Erythroblast (primary cell): ENCODE measurements at regions not wholly inside any gene's neighbourhood (a gene's known extent, or its start where the extent isn't known, plus 50 kb on each side); places are given as distances from the start of the nearest gene placed in this dataset.

Experiments used
- GATA1 ChIP-seq: IDR thresholded peaks from 2 replicates; pipeline ENCODE4 v1.6.1; 2011; ENCODE audit warnings: low read depth, mild to moderate bottlenecking, control low read depth, low read length, moderate library complexity
- POLR2A ChIP-seq: IDR thresholded peaks from 2 replicates; pipeline ENCODE4 v1.6.1; 2011; ENCODE audit warnings: mild to moderate bottlenecking, low read length

DNA sequence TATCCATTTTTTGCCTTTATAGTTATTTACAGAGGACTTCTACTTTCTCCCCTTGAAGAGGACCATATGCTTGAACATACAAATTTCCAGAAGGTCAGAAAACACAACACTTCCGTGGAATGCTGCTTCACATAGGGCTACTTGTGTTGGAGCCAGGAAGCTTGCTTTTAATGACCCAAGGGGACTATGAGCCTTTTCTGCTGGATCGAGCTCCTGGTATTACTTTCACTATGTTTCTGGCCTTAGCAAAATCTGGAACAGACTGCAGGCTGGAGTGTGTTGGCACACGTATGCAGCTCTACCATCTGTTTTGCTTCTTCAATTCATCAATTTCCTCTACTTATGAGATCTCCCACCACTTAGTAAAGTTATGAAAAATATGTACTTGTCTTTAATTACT, 69.3 kb upstream of the CBLB start:
- no peak for TF ChIP-seq POLR2A
- no peak for TF ChIP-seq GATA1
